HepG2 (cell line): ENCODE measurements at regions not wholly inside any gene's neighbourhood (a gene's known extent, or its start where the extent isn't known, plus 50 kb on each side); places are given as distances from the start of the nearest gene placed in this dataset.
A peak's percentile ranks its signal among the peaks of the same experiment; 100 is the strongest.

Experiments
- ATAC-seq: fragments of 200-7000 bp; cut with Tn5 transposase; 3 replicates; pipeline ENCODE4 v1.9.1; 2020; ENCODE audit warnings: mild to moderate bottlenecking, moderate library complexity
- BruUV-seq: library from RNA; stranded (reverse); fragments of 400-500 nt; replicated peaks from 2 replicates; lab custom pipeline; 2021; lab: Mats Ljungman, UMichigan
- CTCF ChIA-PET: fragments of 300-600 bp; formaldehyde crosslinking; extraction: SDS; loops from one replicate; lab custom pipeline; 2021; ENCODE audit warnings: low total read pairs, inconsistent platforms, low intra/inter-chr PET ratio; lab: Yijun Ruan, JAX
- POLR2A ChIA-PET: fragments of 350-600 bp; sonication (Branson Sonifier 250); formaldehyde crosslinking; loops from one replicate; lab custom pipeline; 2020; ENCODE audit warnings: antibody characterized with exemption, inconsistent platforms; lab: Yijun Ruan, JAX
- DNase-seq: peaks from one replicate; pipeline ENCODE4 v3.0.0-alpha.2; 2015; ENCODE audit warnings: low spot score
- FAIRE-seq: peaks from 3 replicates; lab custom pipeline; 2011; peaks lifted over from hg19 to GRCh38; lab: Jason Lieb, UNC
- H2AFZ ChIP-seq: one replicate; pipeline ENCODE4 v1.6.1; 2011; ENCODE audit warnings: low read length, inconsistent platforms
- H3K27ac ChIP-seq: fragments of 300-600 bp; 3 replicates; pipeline ENCODE4 v1.8.0; 2011; ENCODE audit warnings: mixed run types, mild to moderate bottlenecking, mixed read lengths, low read length, inconsistent platforms; ENCODE audit not compliant: insufficient read depth; ENCODE audit errors: extremely low read length
- H3K27me3 ChIP-seq, 2 experiments: fragments of 200-600 bp in 1 of 2; 2 replicates in 1 of 2; 3 replicates in 1 of 2; pipeline versions ENCODE4 v1.6.0 to v1.8.0; 2011; ENCODE audit warnings: low read length in 2 of 2, mild to moderate bottlenecking in 2 of 2, moderate library complexity in 2 of 2, inconsistent platforms in 1 of 2; ENCODE audit not compliant: insufficient read depth in 2 of 2, control insufficient read depth in 1 of 2
- H3K36me3 ChIP-seq, 2 experiments: fragments of 200-600 bp in 1 of 2; replicated peaks in 1 of 2; 2 replicates in 1 of 2; 3 replicates in 1 of 2; pipeline versions ENCODE4 v1.5.1 to v1.8.0; 2011; ENCODE audit warnings: low read length in 2 of 2, inconsistent platforms in 1 of 2; ENCODE audit not compliant: insufficient read depth in 2 of 2, control insufficient read depth in 1 of 2
- H3K4me1 ChIP-seq: 2 replicates; pipeline ENCODE4 v1.5.1; 2012; ENCODE audit warnings: low read length, inconsistent platforms; ENCODE audit not compliant: insufficient read depth
- H3K4me2 ChIP-seq: 2 replicates; pipeline ENCODE4 v1.6.0; 2011; ENCODE audit warnings: low read depth, low read length, inconsistent platforms
- H3K4me3 ChIP-seq, 3 experiments: fragments of 200-600 bp in 1 of 3; sonication (generic), shearing (Covaris generic) in 1 of 3; replicated peaks in 1 of 3; 2 replicates each; pipeline ENCODE4 v1.5.1; 2011 to 2016; ENCODE audit warnings: low read length in 3 of 3, inconsistent platforms in 2 of 3, low read depth in 2 of 3, mild to moderate bottlenecking in 2 of 3, control low read depth in 1 of 3, mixed read lengths in 1 of 3; ENCODE audit not compliant: insufficient read depth in 1 of 3
- H3K79me2 ChIP-seq: one replicate; pipeline ENCODE4 v1.6.1; 2011; ENCODE audit warnings: low read length, inconsistent platforms; ENCODE audit not compliant: insufficient read depth
- H3K9ac ChIP-seq: 2 replicates; pipeline ENCODE4 v1.6.0; 2011; ENCODE audit warnings: mild to moderate bottlenecking, low read depth, low read length, inconsistent platforms; ENCODE audit not compliant: insufficient read depth
- H3K9me3 ChIP-seq: 2 replicates; pipeline ENCODE4 v1.5.1; 2012; ENCODE audit warnings: mild to moderate bottlenecking, low read length
- H4K20me1 ChIP-seq: 2 replicates; pipeline ENCODE4 v1.6.0; 2011; ENCODE audit warnings: inconsistent platforms, mild to moderate bottlenecking, low read length, moderate library complexity; ENCODE audit not compliant: insufficient read depth
- NFKB2 ChIP-seq: sonication (generic); formaldehyde crosslinking; IDR thresholded peaks from 2 replicates; pipeline ENCODE4 v1.4.0; 2020; ENCODE audit warnings: missing genetic modification reagents, borderline replicate concordance
- PAX8 ChIP-seq: sonication (generic); formaldehyde crosslinking; IDR thresholded peaks from 2 replicates; pipeline ENCODE4 v1.8.0; 2022; ENCODE audit warnings: mild to moderate bottlenecking, missing genetic modification reagents, borderline replicate concordance
- RAD51 ChIP-seq: fragments of 450-650 bp; IDR thresholded peaks from 2 replicates; pipeline ENCODE4 v1.6.1; 2016; ENCODE audit warnings: borderline replicate concordance
- SIX4 ChIP-seq: sonication (generic); formaldehyde crosslinking; IDR thresholded peaks from 2 replicates; pipeline ENCODE4 v1.4.0; 2020; ENCODE audit warnings: missing genetic modification reagents
- STAT5B ChIP-seq: sonication (generic); formaldehyde crosslinking; IDR thresholded peaks from 2 replicates; pipeline ENCODE4 v1.4.0; 2020; ENCODE audit warnings: missing genetic modification reagents
- ZNF607 ChIP-seq: sonication (generic); formaldehyde crosslinking; IDR thresholded peaks from 2 replicates; pipeline ENCODE4 v1.5.1; 2020; ENCODE audit warnings: missing genetic modification reagents, mild to moderate bottlenecking, borderline replicate concordance
- ZSCAN9 ChIP-seq: IDR thresholded peaks from 2 replicates; pipeline ENCODE4 v1.6.1; 2016; ENCODE audit warnings: borderline replicate concordance
- WGBS: methylation state at CpG from one replicate; pipeline ENCODE4 v1.1.6; 2017; ENCODE audit warnings: low lambda C conversion rate; 5-methylcytosine and 5-hydroxymethylcytosine counted together
- in situ Hi-C: cut with HindIII; loops from 2 replicates; pipeline ENCODE4 v1.10.0; 2017; ENCODE audit warnings: low pct_unique_long_range_greater_than_20kb; ENCODE audit not compliant: extremely low pct_ligation_motif_present
- intact Hi-C: fragments of 100-400 bp; cut with micrococcal nuclease; formaldehyde crosslinking; loops from one replicate; pipeline ENCODE4 v1.10.0; 2022; ENCODE audit not compliant: unreplicated experiment
- TF ChIP-seq, protein P1 (sequence below): sonication (generic); formaldehyde crosslinking; IDR thresholded peaks from 2 replicates; pipeline ENCODE4 v1.5.1; 2020; ENCODE audit warnings: mild to moderate bottlenecking, missing genetic modification reagents
- TF ChIP-seq, protein P2 (sequence below): sonication (generic); formaldehyde crosslinking; IDR thresholded peaks from 2 replicates; pipeline ENCODE4 v1.8.0; 2022; ENCODE audit warnings: missing genetic modification reagents, low read depth, mild to moderate bottlenecking, borderline replicate concordance
- TF ChIP-seq, protein P3 (sequence below), 2 experiments: sonication (generic) in 1 of 2; formaldehyde crosslinking in 1 of 2; IDR thresholded peaks; 2 replicates each; pipeline versions ENCODE4 v1.5.1 to v1.6.1; 2011 to 2020; ENCODE audit warnings: borderline replicate concordance in 1 of 2, low read depth in 1 of 2, low read length in 1 of 2, mild to moderate bottlenecking in 1 of 2, missing genetic modification reagents in 1 of 2, moderate library complexity in 1 of 2
- TF ChIP-seq, protein P4 (sequence below): fragments of 450-650 bp; IDR thresholded peaks from 2 replicates; pipeline ENCODE4 v1.6.1; 2016

DNA sequence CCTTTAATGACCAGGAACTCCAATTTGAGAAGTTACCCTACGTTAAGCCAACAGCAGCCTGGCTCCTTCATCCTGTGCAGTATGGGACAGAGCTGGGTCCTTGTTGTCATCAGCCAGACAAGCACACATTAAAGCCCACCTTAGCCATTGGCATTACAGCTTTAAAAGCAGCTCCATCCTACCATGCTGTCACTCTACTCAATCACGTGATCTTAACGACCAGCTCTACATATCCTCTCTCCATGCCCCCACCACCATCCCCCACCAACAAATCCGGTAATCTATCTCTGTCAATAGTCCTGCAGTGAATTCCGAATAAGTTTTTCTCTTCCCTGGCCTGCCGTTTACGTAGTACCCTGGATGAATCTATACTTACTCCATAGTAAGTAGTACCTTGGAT, 82.9 kb upstream of the DGKG start:
- no peaks in the 10 kb centered on the region; a peak in 2 of 5 replicates for H3K27me3 ChIP-seq
- ChIA-PET POLR2A (no interaction called here), CTCF (no interaction called here)
- 32% methylated on average over 7 of the region's 7 CpGs for WGBS
- no peaks in the 10 kb centered on the region for H3K79me2 ChIP-seq
- H3K4me1 ChIP-seq = no peaks in the 10 kb centered on the region
- H4K20me1 ChIP-seq = no peaks in the 10 kb centered on the region
- H3K27ac ChIP-seq = no peak overlapping the region
- TF ChIP-seq RAD51 (peak; percentile 83), ZNF607 (no peak), ZSCAN9 (no peak), SIX4 (CRISPR knock-in tag) (no peak), PAX8 (no peak), NFKB2 (CRISPR knock-in tag) (no peak), STAT5B (CRISPR knock-in tag) (no peak)
- TF ChIP-seq, protein P1, sequence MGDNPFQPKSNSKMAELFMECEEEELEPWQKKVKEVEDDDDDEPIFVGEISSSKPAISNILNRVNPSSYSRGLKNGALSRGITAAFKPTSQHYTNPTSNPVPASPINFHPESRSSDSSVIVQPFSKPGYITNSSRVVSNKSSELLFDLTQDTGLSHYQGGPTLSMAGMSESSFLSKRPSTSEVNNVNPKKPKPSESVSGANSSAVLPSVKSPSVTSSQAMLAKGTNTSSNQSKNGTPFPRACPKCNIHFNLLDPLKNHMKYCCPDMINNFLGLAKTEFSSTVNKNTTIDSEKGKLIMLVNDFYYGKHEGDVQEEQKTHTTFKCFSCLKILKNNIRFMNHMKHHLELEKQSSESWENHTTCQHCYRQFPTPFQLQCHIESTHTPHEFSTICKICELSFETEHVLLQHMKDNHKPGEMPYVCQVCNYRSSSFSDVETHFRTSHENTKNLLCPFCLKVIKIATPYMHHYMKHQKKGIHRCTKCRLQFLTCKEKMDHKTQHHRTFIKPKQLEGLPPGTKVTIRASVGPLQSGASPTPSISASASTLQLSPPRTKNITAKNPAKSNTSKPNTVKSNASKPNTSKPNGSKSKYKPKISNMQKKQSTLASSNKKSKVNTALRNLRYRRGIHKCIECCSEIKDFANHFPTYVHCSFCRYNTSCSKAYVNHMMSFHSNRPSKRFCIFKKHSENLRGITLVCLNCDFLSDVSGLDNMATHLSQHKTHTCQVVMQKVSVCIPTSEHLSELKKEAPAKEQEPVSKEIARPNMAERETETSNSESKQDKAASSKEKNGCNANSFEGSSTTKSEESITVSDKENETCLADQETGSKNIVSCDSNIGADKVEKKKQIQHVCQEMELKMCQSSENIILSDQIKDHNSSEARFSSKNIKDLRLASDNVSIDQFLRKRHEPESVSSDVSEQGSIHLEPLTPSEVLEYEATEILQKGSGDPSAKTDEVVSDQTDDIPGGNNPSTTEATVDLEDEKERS = no peak
- TF ChIP-seq, protein P2, sequence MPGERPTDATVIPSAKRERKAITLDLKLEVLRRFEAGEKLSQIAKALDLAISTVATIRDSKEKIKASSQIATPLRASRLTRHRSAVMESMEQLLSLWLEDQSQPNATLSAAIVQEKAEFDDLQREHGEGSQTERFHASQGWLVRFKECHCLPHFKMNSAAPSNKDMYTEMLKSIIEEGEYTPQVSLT = no peak
- TF ChIP-seq, protein P3, sequence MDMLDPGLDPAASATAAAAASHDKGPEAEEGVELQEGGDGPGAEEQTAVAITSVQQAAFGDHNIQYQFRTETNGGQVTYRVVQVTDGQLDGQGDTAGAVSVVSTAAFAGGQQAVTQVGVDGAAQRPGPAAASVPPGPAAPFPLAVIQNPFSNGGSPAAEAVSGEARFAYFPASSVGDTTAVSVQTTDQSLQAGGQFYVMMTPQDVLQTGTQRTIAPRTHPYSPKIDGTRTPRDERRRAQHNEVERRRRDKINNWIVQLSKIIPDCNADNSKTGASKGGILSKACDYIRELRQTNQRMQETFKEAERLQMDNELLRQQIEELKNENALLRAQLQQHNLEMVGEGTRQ (IDR thresholded peaks at IDR 0.05; ENCODE audit: low read depth, low read length) = peak; percentile 45
- TF ChIP-seq, protein P3 (CRISPR knock-in tag; IDR thresholded peaks at IDR 0.05; ENCODE audit: borderline replicate concordance) = no peak
- TF ChIP-seq, protein P4, sequence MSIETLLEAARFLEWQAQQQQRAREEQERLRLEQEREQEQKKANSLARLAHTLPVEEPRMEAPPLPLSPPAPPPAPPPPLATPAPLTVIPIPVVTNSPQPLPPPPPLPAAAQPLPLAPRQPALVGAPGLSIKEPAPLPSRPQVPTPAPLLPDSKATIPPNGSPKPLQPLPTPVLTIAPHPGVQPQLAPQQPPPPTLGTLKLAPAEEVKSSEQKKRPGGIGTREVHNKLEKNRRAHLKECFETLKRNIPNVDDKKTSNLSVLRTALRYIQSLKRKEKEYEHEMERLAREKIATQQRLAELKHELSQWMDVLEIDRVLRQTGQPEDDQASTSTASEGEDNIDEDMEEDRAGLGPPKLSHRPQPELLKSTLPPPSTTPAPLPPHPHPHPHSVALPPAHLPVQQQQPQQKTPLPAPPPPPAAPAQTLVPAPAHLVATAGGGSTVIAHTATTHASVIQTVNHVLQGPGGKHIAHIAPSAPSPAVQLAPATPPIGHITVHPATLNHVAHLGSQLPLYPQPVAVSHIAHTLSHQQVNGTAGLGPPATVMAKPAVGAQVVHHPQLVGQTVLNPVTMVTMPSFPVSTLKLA = peak; percentile 35; the same call in 1 of the 2 replicates
- H3K36me3 ChIP-seq = no peaks in the 10 kb centered on the region
- intact Hi-C loops (no loop called here), in situ Hi-C loops (no loop called here)
- H3K9me3 ChIP-seq = no peaks in the 10 kb centered on the region
- no peak for ATAC-seq
- H3K4me2 ChIP-seq = no peak overlapping the region
- BruUV-seq = no TSS peak
- no peak overlapping the region for H3K4me3 ChIP-seq
- no peak for DNase-seq
- FAIRE-seq = no peak
- H2AFZ ChIP-seq = no peak overlapping the region
- no peak overlapping the region for H3K9ac ChIP-seq
